ENCODE measurements at regions not wholly inside any gene's neighbourhood (a gene's known extent, or its start where the extent isn't known, plus 50 kb on each side); places are given as distances from the start of the nearest gene placed in this dataset.
"Not testable (repeated sequence)": the region's sequence is repeated elsewhere in the genome, so short reads cannot be mapped to it uniquely, and the experiment has no call there.

- DNase-seq: no peak
These were observed 197.0 kb upstream of the FKBP1C start for GRCh38 chr6:63014290-63014689.

DNA sequence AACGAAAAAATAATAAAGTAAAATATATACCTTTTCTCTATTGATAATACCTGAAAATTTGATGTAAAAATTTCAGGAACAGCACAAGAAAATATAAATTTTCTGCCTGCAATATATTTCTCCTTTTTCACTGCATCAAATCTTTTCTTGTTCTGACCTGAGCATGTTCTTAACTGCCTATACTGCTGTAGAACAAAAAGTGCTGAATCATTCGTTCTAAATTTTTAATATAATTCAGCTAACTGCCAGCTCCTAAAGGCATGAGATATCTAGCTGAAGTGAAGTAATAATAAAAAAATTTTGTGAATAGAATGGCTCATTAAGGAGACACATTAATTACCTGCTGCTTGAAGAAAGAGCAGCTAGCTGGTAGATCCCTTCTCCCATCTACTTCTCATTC is 188.6 kb upstream of the FKBP1C start:
- DNase-seq: no peak

- no peak for DNase-seq
These were observed 187.5 kb upstream of the FKBP1C start for GRCh38 chr6:63023726-63024125.

DNA sequence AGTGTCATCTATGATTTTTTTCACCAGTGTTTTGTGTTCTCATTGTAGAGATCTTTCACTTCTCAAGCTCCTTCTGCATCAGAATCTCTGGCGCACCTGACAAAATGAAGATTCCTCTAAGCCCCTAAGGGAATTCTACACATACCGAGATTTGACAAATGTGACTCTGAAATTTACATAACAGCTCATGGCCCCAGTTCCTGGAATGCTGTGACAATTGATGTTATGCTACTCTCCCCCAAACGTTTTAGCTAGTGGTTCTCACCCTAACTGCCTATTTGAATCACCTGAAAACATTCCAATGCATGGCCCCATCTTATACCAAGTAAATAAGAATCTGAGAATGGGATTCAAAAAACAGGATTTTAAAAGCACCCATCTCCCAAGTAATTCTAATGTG is 162.1 kb upstream of the FKBP1C start:
- no peak for DNase-seq

GRCh38 chr6:63053206-63053605 is 158.1 kb upstream of the FKBP1C start:
- DNase-seq: not testable (repeated sequence)

GRCh38 chr6:63058601-63059000 is 152.7 kb upstream of the FKBP1C start:
- DNase-seq: no peak

DNA sequence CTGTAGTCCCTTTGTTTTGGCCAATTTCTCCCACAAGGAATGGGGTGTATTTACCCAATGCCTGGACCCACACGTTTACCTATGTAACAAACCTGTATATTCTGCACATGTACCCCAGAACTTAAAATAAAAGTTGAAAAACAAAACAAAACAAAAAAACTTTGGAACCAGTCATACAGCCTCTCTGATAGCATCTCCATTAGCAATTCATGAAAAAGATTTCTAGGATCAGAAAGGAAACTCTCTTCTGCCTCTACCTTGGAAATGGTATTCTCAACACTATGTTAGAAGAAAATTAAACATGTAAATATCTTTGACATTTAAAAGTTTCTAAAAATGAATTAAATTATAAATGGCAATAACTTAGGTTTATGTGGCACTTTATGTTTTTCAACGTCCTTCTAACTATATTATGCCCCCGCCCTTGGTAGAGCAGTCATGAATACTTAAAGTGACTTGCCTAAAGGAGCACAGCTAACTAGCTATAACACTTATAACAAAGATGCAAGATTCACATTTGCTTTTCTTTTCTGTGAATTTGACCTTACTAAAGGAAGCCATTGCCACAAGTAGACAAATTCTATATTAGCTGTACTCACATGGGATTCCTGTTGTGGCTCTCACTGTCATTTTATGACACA is 147.5 kb upstream of the FKBP1C start:
- no peak for DNase-seq

- no peak for DNase-seq
These were observed 145.1 kb upstream of the FKBP1C start for GRCh38 chr6:63066055-63066704.

DNA sequence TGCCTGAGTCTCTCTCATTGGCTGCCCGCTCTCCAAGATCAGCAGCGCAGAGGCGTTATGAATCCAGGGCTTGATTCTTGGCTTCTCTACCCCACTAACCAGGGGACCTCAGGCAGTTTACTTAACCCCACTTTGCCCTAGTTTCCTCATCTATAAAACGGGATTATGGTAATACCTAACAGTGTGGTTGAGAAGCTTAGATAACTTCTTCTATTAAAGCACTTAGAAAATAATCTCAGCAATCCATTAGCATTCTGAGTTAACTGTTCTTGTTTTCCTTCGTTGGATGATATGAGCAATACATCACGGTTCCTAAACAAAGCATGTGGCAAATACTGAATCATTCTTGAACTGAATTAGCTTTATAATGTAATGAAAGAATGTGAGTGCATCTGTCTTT is 116.3 kb upstream of the FKBP1C start:
- no peak for DNase-seq

- DNase-seq: no peak
These were observed 114.0 kb upstream of the FKBP1C start for GRCh38 chr6:63097222-63097621.

GRCh38 chr6:63098789-63099188 is 112.5 kb upstream of the FKBP1C start:
- no peak for DNase-seq

DNA sequence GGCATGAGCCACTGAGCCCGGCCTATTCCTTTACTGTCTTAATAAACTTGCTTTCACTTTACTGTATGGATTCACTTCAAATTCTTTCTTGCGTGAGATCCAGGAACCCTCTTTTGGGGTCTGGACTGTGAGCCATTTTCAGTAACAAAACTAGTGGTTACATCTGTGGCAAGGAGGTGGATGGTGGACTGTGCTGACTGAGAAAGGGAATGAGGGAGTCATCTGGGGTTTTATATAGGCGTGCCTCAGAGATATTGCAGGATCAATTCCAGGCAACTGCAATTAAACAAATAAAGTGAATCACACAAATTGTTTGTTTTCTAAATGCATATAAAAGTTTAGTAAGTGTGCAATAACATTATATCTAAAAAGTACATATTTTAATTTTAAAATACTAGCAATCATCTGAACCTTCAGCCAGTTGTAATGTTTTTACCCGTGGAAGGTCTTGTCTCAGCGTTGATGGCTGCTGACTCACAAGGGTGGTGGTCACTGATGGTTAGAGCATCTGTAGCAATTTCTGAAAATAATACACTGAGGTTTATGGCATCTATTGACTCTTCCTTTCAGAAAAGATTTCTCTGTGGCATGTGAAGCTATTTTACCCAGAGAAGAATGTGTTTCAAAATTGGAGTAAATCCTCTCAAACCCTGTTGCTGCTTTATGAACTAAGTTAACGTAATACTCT is 111.4 kb upstream of the FKBP1C start:
- no peak for DNase-seq

DNA sequence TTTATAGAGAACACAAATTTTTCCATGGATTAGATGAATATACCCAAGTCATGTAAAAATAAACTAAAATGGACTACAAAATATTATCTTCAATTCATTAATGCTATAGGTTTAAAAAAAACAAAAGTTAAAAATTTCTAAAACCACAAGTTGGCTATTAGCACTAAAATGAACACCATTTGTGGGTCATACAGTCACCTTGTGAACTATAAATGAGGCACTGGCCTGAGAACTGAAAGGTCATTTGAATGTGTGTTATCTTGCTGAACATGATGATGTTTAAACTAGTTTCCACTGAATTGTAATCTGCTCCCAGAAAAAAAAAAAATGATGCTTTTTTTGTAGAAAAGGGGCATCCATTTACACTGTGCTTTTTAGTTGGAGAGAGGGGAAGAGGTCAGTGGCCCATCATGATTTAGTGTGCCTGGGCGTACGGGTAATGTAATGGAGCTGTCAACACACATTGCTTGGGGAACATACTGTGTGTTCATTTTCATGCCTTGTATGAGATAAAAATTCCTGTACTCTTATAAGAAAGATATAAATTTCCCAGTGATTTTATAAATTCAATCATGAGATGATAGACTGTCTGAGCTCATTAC is 96.6 kb upstream of the FKBP1C start:
- no peak for DNase-seq

- no peak for DNase-seq
These were observed 90.1 kb upstream of the FKBP1C start for GRCh38 chr6:63121166-63121565.

- DNase-seq: no peak
These were observed 71.2 kb upstream of the FKBP1C start for GRCh38 chr6:63140114-63140513.

DNA sequence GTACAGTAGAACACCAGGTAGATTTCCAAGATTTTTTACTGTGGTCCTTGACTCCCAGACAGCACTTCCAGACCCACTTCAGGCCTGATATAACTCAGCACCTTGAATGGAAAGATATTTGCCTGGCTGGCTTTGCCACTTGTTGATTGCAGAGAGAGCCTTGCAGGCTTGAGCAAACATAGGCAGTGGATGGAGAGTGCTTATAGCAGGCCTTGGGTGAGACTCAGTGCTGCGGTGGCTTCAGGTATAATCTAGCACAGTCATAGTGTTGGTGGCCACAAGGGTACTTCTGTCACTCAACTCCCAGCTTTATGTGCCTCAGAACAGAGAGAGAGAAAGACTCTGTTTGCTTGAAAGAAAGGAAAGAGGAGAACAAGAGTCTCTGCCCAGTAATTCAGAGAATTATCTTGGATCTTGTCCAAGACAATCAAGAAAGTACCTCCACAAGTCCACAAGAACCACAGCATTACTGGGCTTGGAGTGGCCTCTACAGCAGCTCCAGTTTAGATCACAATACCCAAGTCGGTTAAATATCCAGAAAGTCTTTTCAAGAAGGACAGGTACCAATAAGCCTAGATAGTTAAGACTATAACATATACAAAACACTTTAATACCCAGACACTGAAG is 70.5 kb upstream of the FKBP1C start:
- DNase-seq: no peak

DNA sequence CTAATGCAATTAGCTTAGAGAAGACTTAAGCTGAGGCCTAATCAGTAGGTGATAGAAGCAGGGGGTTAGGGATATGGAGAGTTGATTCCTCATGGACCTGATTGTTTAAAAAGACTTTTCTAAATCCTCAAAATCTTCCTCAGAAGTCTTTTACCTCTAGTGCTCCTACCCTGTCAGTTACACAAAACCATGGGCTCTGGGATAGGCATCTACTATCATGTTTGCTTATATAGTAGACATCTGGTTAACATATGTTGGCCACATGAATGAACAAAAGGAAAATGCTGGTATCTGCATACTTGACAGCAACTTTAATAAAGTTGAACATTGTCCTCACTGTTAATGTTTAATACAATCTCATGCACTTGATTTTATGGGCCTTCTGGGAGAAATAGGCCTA is 61.5 kb upstream of the FKBP1C start:
- DNase-seq: peak in 1 of 3 donors; percentile 1

DNA sequence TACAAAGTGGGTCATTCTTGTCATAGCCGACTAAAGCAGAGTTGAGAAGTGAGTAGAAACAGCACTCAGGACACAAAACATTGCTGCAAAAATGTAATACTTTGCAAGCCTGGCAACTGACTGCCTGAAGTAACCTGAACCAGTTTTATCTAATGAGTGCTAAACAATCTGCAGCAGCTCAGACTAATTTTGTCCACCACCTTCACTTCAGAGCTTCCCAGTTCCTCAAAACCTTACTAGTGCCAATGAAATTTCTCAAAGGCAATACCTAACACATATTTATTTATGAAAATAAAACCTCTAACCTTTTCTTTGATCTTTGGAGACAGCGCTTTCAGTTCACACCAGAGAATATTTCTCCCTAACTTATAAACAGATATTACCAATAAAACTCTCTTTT is 56.7 kb upstream of the FKBP1C start:
- no peak for DNase-seq
